Bronchial epithelial cell (primary cell): ENCODE measurements at regions not wholly inside any gene's neighbourhood (a gene's known extent, or its start where the extent isn't known, plus 50 kb on each side); places are given as distances from the start of the nearest gene placed in this dataset.

ENCODE experiments used
- DNase-seq: peaks from one replicate; pipeline ENCODE4 v3.0.0-alpha.2; 2010; ENCODE audit warnings: low read depth
- FAIRE-seq: peaks from 2 replicates; lab custom pipeline; 2011; peaks lifted over from hg19 to GRCh38; lab: Jason Lieb, UNC
- H3K27me3 ChIP-seq: 2 replicates; pipeline ENCODE4 v1.5.1; 2011; ENCODE audit warnings: low read length; ENCODE audit not compliant: control insufficient read depth, insufficient read depth
- H3K36me3 ChIP-seq: 2 replicates; pipeline ENCODE4 v1.5.1; 2011; ENCODE audit warnings: low read length; ENCODE audit not compliant: control insufficient read depth, insufficient read depth
- H3K4me3 ChIP-seq: 2 replicates; pipeline ENCODE4 v1.5.1; 2011; ENCODE audit warnings: mild to moderate bottlenecking, low read depth, low read length, control low read depth
- TF ChIP-seq, protein P1 (sequence below): IDR thresholded peaks from 2 replicates; pipeline ENCODE4 v1.5.1; 2011; ENCODE audit warnings: mild to moderate bottlenecking, moderate library complexity, low read length, control low read depth, inconsistent platforms; ENCODE audit not compliant: insufficient read depth, severe bottlenecking

GRCh38 chr3:30221619-30222018 lies 384.8 kb upstream of the TGFBR2 start:
- FAIRE-seq (no peak), DNase-seq (no peak)
- TF ChIP-seq, protein P1, sequence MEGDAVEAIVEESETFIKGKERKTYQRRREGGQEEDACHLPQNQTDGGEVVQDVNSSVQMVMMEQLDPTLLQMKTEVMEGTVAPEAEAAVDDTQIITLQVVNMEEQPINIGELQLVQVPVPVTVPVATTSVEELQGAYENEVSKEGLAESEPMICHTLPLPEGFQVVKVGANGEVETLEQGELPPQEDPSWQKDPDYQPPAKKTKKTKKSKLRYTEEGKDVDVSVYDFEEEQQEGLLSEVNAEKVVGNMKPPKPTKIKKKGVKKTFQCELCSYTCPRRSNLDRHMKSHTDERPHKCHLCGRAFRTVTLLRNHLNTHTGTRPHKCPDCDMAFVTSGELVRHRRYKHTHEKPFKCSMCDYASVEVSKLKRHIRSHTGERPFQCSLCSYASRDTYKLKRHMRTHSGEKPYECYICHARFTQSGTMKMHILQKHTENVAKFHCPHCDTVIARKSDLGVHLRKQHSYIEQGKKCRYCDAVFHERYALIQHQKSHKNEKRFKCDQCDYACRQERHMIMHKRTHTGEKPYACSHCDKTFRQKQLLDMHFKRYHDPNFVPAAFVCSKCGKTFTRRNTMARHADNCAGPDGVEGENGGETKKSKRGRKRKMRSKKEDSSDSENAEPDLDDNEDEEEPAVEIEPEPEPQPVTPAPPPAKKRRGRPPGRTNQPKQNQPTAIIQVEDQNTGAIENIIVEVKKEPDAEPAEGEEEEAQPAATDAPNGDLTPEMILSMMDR: no peak
- H3K27me3 ChIP-seq: no peaks in the 10 kb centered on the region
- H3K36me3 ChIP-seq: no peaks in the 10 kb centered on the region
- H3K4me3 ChIP-seq: no peak overlapping the region

DNA sequence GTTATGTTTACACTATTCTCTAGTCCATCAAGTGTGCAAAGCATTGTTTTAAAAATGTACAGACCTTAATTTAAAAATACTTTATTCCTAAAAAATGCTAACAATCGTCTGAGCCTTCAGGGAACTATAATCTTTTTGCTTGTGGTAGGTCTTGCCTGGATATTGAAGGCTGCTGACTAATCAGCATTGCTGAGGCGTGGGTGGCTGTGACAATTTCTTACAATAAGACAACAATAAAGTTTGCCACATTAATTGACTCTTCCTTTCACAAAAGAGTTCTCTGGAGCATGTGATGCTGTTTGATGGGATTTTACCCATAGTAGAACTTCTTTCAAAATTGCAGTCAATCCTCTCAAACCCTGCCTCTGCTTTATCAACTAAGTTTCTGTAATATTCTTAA lies 384.0 kb upstream of the TGFBR2 start:
- TF ChIP-seq, protein P1: no peak
- no peak for DNase-seq
- Histone ChIP-seq H3K27me3 (no peaks in the 10 kb centered on the region), H3K4me3 (no peak overlapping the region), H3K36me3 (no peaks in the 10 kb centered on the region)
- no peak for FAIRE-seq

- Histone ChIP-seq H3K36me3 (no peaks in the 10 kb centered on the region), H3K4me3 (no peak overlapping the region), H3K27me3 (no peaks in the 10 kb centered on the region)
- DNase-seq (no peak), FAIRE-seq (no peak)
- TF ChIP-seq, protein P1: no peak
Observed at GRCh38 chr3:30225021-30225420, 381.4 kb upstream of the TGFBR2 start.

DNA sequence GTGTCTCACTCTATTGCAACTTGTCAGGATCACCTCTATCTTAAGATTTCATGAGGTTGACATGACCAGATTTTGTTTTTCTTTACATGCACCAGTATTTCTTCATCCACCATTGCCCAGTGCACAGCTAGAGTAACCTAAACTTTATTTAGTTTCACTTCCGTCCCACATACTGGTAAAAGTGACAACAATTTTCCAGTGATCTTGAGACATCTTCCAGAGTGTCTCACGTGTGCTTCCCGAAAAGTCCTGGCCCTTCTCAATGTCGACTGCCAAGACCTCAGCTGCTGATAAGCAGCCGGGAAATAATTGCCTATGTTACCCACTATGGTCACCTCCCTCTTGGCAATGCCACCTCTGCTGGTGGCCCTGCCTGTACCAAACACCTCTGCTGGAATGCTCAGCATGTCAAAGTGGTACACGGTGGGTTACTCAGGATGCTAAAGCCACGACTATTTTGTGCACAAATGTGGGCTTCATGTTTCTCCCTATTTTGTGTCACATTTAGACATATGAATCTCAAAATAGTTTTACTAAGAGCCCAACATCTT lies 379.7 kb upstream of the TGFBR2 start:
- TF ChIP-seq, protein P1: no peak
- no peaks in the 10 kb centered on the region for H3K36me3 ChIP-seq
- H3K4me3 ChIP-seq: no peak overlapping the region
- FAIRE-seq (no peak), DNase-seq (no peak)
- H3K27me3 ChIP-seq: no peaks in the 10 kb centered on the region

GRCh38 chr3:30227571-30228301 lies 378.7 kb upstream of the TGFBR2 start:
- DNase-seq: peak; percentile 89
- no peak overlapping the region for H3K4me3 ChIP-seq
- TF ChIP-seq, protein P1: no peak
- H3K27me3 ChIP-seq: no peaks in the 10 kb centered on the region
- no peak for FAIRE-seq
- H3K36me3 ChIP-seq: no peaks in the 10 kb centered on the region

GRCh38 chr3:30228302-30228631 lies 378.1 kb upstream of the TGFBR2 start:
- DNase-seq: no peak
- H3K4me3 ChIP-seq: no peak overlapping the region
- FAIRE-seq: no peak

More at GRCh38 chr3:30228302-30228631, 378.1 kb upstream of the TGFBR2 start:
- TF ChIP-seq, protein P1: no peak
- Histone ChIP-seq H3K36me3 (no peaks in the 10 kb centered on the region), H3K27me3 (no peaks in the 10 kb centered on the region)
